ENCODE measurements at regions not wholly inside any gene's neighbourhood (a gene's known extent, or its start where the extent isn't known, plus 50 kb on each side); places are given as distances from the start of the nearest gene placed in this dataset.

DNA sequence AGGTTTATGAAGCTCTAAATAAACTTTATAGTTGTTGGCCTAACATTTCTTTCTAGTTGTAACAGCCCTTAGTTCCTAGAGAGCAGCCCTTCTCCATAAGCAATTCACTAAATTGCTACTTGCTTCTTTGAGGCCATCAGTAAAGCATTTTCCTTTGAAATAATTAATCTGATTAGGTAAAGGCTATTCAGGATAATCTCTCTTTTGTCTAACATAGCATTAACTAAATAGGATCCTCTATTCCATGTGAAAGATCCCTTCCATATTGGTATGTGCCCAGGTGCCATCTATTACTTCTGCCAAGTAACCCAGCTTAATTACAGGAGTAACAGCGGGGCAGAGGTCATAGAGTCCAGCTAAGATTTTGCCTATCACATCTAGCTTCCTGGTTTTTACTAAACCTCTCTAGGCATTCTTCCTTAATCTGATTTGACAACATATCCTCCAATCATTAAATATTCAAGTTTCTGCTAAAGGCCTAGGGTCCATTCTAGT, 1408.0 kb downstream of the PCDH18 start:
- Histone ChIP-seq H3K79me2 (ENCODE audit: control insufficient read depth, insufficient read depth, low read length) (no peaks in the 10 kb centered on the region), H3K27me3 (replicated peaks in 1 of 2; ENCODE audit: control insufficient read depth in 2 of 2, insufficient read depth in 2 of 2, low read length in 1 of 2) (no peaks in the 10 kb centered on the region), H4K20me1 (ENCODE audit: control insufficient read depth, insufficient read depth) (no peaks in the 10 kb centered on the region), H3K27ac (ENCODE audit: control insufficient read depth, insufficient read depth) (no peak overlapping the region), H2AFZ (ENCODE audit: control insufficient read depth, low read depth, low read length) (no peak overlapping the region), H3K9ac (ENCODE audit: control insufficient read depth, insufficient read depth, low read length) (no peak overlapping the region), H3K9me3 (replicated peaks; ENCODE audit: control insufficient read depth, insufficient read depth, low read length) (no peaks in the 10 kb centered on the region), H3K4me3 (no peak overlapping the region), H3K36me3 (ENCODE audit: control insufficient read depth in 2 of 2, insufficient read depth in 2 of 2, low read length in 1 of 2) (no peaks in the 10 kb centered on the region), H3K4me1 (ENCODE audit: control insufficient read depth, insufficient read depth, low read length) (no peaks in the 10 kb centered on the region), H3K4me2 (ENCODE audit: control insufficient read depth, insufficient read depth) (no peak overlapping the region)
- WGBS (ENCODE audit: insufficient coverage, insufficient replicate concordance, low lambda C conversion rate, missing lambda C conversion rate), result 0% methylated on average over 1 of the region's 1 CpG
- FAIRE-seq, result no peak
- in situ Hi-C loops (cut with MboI), result no loop called here
- intact Hi-C loops (cut with micrococcal nuclease; ENCODE audit: unreplicated experiment), result no loop called here
- DNase-seq (ENCODE audit: low read depth, low spot score), result no peak
- RAD21 ChIA-PET (ENCODE audit: unreplicated experiment), result interaction anchor here (1.0 kb wide), 1 partner anchor 17 kb away, joined by 3 read pairs; no protein-coding TSS in a partner anchor
- TF ChIP-seq POU2F2 (IDR thresholded peaks at IDR 0.05; ENCODE audit: borderline replicate concordance, low read depth, low read length) (no peak), RFX5 (IDR thresholded peaks at IDR 0.05; ENCODE audit: low read depth, low read length) (no peak), TBL1XR1 (IDR thresholded peaks at IDR 0.05; ENCODE audit: low read depth, low read length) (no peak), SMC3 (IDR thresholded peaks at IDR 0.05; ENCODE audit: borderline replicate concordance, low read length) (no peak), MXI1 (IDR thresholded peaks at IDR 0.05; ENCODE audit: low read depth, low read length) (no peak), ZNF24 (IDR thresholded peaks at IDR 0.05) (no peak), CREB1 (IDR thresholded peaks at IDR 0.05; ENCODE audit: low read depth) (no peak)
- TF ChIP-seq, protein P1, sequence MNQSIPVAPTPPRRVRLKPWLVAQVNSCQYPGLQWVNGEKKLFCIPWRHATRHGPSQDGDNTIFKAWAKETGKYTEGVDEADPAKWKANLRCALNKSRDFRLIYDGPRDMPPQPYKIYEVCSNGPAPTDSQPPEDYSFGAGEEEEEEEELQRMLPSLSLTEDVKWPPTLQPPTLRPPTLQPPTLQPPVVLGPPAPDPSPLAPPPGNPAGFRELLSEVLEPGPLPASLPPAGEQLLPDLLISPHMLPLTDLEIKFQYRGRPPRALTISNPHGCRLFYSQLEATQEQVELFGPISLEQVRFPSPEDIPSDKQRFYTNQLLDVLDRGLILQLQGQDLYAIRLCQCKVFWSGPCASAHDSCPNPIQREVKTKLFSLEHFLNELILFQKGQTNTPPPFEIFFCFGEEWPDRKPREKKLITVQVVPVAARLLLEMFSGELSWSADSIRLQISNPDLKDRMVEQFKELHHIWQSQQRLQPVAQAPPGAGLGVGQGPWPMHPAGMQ (IDR thresholded peaks at IDR 0.05; ENCODE audit: borderline replicate concordance), result no peak
- TF ChIP-seq, protein P2, sequence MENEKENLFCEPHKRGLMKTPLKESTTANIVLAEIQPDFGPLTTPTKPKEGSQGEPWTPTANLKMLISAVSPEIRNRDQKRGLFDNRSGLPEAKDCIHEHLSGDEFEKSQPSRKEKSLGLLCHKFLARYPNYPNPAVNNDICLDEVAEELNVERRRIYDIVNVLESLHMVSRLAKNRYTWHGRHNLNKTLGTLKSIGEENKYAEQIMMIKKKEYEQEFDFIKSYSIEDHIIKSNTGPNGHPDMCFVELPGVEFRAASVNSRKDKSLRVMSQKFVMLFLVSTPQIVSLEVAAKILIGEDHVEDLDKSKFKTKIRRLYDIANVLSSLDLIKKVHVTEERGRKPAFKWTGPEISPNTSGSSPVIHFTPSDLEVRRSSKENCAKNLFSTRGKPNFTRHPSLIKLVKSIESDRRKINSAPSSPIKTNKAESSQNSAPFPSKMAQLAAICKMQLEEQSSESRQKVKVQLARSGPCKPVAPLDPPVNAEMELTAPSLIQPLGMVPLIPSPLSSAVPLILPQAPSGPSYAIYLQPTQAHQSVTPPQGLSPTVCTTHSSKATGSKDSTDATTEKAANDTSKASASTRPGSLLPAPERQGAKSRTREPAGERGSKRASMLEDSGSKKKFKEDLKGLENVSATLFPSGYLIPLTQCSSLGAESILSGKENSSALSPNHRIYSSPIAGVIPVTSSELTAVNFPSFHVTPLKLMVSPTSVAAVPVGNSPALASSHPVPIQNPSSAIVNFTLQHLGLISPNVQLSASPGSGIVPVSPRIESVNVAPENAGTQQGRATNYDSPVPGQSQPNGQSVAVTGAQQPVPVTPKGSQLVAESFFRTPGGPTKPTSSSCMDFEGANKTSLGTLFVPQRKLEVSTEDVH (IDR thresholded peaks at IDR 0.05; ENCODE audit: low read depth, partially characterized antibody), result no peak
- TF ChIP-seq, protein P3, sequence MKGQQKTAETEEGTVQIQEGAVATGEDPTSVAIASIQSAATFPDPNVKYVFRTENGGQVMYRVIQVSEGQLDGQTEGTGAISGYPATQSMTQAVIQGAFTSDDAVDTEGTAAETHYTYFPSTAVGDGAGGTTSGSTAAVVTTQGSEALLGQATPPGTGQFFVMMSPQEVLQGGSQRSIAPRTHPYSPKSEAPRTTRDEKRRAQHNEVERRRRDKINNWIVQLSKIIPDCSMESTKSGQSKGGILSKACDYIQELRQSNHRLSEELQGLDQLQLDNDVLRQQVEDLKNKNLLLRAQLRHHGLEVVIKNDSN (IDR thresholded peaks at IDR 0.05; ENCODE audit: borderline replicate concordance, extremely low read length, insufficient read depth, low read depth, low read length), result no peak
- CTCF ChIA-PET, result no interaction called here
- POLR2A ChIA-PET, result interaction anchor here (0.7 kb wide), 1 partner anchor 812 kb away, joined by 5 read pairs; no protein-coding TSS in a partner anchor
- BruUV-seq (replicated peaks), result no TSS peak
- no peak for ATAC-seq
- SMC1A ChIA-PET (ENCODE audit: uncharacterized antibody, unreplicated experiment), result interaction anchor here (1.0 kb wide), 1 partner anchor 11 kb away, joined by 5 read pairs; no protein-coding TSS in a partner anchor
